HG03025 (cell line): ENCODE measurements at regions not wholly inside any gene's neighbourhood (a gene's known extent, or its start where the extent isn't known, plus 50 kb on each side); places are given as distances from the start of the nearest gene placed in this dataset.
"Not testable (repeated sequence)": the region's sequence is repeated elsewhere in the genome, so short reads cannot be mapped to it uniquely, and the experiment has no call there.

Source experiments
- ATAC-seq: cut with Tn5 transposase; IDR thresholded peaks from one replicate; pipeline ENCODE4 v1.9.1; 2021; ENCODE audit warnings: mild to moderate bottlenecking, moderate library complexity; ENCODE audit not compliant: unreplicated experiment, low FRiP score

DNA sequence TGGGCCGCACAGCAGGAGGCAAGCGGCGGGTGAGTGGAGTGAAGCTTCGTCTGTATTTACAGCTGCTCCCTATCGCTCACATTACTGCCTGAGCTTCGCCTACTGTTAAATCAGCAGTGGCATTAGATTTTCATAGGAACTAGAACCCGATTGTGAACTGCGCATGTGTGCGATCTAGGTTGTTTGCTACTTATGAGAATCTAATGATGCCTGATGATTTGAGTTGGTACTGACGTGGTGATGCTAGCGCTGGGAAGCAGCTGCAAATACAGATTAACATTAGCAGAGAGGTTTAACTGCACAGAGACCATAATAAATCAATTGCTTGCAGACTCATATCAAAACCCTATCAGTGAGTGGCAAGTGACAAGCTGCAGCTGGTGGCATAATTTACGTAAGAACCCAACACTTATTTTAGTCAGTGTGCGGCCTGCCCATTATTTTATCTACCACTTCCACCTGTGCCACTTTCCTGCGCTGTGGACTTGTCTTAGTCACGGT, 133.4 kb upstream of the CDH9 start:
- no peak for ATAC-seq

DNA sequence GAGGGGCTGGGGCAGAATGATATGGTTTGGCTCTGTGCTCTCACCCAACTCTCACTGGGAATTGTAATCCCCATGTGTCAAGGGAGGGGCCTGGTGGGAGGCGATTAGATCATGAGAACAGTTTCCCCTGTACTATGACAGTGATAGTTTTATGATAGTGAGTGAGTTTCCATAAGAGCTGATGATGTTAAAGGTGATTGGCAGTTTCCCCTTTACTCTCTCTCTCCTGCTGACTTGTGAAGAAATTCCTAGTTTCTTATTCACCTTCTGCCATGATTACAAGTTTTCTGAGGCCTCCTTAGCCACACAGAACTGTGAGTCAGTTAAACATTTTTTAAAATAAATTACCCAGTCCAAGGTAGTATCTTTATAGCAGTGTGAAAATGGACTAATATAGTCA, 120.4 kb upstream of the CDH9 start:
- ATAC-seq, result no peak

DNA sequence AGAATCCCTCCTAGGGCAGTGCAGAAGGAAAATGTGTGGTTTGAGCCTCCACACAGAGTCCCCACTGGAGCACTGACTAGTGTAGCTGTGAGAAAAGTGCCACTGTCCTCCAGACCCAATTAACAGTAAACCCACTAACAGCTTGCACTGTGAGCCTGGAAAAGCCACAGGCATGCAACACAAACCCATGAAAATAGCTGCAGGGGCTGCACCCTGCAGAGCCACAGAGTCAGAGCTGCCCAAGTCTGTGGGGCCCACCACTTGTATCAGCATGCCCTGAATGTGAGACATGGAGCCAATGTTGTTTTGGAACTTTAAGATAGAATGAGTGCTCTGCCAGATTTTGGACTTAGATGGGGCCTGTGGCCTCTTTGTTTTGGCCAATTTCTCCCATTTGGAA, 119.8 kb upstream of the CDH9 start:
- no peak for ATAC-seq

DNA sequence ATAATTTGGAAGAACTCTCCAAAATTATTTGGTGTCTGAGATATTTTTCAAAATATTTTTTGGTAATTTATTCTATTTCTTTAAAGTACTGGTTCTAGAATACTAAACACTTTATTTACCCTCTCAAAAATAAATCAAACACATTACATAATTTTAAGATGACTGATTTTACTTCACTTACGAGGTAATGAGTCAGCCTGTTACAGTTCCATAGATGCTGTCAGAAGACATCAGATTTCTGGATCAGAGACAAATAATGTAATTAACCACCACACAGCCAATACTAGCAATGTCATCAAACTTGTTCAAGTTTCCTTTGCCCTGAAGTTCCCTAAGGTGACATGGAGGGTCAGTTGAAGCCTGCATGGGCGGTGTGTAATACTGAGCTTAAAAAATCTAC, 106.1 kb upstream of the CDH9 start:
- ATAC-seq, result no peak

DNA sequence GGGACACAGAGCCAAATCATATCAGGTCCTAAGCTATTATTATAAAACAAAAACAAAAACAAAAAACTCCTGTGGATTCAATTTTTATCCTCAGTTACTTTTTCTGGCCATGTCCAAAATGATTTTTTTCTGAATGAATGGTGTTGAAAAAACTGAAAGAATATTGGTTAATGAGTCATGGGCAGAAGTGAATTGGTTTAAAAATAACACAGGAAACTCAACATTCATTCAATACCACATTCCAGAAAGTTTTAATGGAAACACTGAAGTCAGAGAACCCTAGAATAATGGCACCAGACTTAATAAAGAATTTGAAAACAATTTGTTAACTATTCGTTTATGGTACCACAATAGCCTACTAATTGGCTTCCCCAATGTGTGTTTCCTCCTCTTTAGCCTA, 102.4 kb upstream of the CDH9 start:
- ATAC-seq, result no peak

DNA sequence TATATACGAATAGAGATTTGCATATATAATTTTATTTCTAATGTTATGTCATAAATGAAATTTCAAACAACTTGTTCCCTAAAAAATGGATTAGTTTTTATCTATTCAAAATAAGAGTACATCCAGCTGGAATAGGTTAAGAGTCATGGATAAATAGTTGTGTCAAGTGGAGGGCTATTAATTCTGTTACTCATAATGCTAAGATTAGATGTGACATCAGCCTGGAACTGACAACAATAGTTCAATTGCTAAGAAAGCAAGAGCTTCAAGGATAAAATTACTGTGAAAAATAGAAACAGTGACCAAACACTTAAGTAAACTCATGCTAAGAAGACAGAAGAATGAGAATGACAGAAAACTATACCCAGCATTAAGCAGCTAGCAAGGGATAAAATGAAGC, 92.2 kb upstream of the CDH9 start:
- ATAC-seq, result no peak

DNA sequence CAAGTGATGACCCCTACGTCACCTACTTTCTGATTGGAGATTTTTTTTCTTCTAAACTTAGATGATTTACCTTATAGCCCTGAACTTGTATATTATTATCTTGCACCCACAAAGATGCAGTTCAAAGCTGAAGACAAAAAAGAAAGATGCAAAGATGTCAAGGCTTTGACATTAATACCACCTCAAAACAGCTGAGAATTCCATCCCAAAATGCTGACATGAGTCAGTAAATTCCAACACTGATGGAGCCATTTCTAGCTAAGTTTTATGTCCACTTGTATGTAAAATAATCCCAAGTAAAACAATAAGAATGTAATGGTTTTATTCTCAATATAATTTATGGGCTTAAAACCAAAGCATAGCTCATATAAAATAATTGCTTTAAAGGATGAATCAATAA, 91.5 kb upstream of the CDH9 start:
- ATAC-seq, result no peak

DNA sequence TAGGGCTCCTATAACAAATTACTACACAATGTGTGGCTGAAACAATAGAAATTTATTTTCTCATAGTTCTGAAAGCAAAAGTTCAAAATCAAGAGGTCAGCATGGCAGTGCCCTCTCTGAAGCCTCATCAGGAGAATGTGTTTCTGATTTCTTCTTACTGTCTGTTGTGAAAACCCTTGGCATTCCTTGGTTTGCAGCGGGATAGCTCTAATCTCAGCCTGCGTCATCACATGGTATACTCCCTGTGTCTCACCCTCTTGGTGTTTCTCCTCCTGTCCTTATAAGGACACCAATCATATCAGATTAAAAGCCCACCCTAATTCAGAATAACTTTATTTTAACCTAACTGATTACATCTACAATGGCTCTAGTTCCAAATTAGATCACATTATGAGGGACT, 87.5 kb upstream of the CDH9 start:
- no peak for ATAC-seq

DNA sequence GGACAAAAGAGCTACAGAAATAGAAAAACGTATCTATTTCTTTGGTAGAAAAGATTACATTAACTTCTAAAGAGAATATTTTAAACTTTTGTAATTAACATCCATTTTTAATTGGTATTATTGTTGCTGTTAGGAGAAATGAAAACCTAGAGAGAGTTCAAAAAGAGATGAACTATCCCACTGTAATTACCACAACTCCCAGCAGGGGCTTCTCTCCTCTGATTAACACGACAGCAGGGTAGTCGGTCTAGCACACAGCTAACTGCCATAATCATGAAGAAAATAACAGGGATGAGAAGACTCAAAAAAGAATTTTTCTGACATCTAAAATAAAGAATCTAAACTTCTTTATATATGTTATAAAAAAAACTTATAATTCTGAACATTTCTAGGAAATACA, 86.2 kb upstream of the CDH9 start:
- ATAC-seq, result no peak

DNA sequence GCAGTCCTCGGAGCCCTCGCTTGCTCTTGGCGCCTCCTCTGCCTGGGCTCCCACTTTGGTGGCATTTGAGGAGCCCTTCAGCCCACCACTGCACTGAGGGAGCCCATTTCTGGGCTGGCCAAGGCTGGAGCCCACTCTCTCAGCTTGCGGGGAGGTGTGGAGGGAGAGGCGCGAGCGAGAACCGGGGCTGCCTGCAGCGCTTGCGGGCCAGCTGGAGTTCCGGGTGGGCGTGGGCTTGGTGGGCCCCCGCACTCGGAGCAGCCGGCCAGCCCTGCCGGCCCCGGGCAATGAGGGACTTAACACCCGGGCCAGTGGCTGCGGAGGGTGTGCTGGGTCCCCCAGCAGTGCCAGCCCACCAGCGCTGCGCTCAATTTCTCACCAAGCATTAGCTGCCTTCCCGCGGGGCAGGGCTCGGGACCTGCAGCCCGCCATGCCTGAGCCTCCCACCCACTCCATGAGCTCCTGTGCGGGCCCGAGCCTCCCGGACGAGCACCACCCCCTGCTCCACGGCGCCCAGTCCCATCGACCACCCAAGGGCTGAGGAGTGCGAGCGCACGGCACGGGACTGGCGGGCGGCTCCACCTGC, 81.4 kb upstream of the CDH9 start:
- not testable (repeated sequence) for ATAC-seq

DNA sequence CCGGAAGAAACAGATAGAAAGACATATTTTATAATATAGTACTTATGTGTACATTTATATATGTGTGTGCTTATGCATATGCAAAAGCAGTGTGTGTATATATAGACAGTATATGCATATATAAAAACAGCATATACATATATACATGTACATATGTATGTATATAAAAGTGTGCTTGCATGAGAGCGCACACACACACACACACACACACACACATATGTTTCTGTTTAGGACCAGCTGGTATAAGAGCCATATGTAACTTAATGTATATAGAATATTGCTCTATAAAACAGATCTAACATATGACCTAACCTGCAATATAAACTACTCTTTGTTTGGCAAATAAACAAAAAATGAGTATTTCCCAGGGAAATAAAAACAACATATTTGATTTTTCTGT, 65.1 kb upstream of the CDH9 start:
- no peak for ATAC-seq

DNA sequence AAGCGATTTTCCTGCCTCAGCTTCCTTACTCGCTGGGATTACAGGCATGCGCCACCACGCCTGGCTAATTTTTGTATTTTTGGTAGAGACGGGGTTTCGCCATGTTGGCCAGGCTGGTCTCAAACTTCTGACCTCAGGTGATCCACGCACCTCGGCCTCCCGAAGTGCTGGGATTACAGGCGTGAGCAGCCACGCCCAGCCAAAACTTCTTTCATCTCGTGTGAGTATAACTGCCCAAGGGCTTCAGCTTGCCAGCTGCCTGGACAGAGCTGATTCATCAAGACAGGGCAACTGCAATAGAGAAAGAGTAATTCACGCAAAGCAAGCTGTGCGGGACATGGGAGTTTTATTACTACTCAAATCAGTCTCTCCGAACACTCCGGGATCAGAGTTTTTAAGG, 57.4 kb upstream of the CDH9 start:
- ATAC-seq, result not testable (repeated sequence)

DNA sequence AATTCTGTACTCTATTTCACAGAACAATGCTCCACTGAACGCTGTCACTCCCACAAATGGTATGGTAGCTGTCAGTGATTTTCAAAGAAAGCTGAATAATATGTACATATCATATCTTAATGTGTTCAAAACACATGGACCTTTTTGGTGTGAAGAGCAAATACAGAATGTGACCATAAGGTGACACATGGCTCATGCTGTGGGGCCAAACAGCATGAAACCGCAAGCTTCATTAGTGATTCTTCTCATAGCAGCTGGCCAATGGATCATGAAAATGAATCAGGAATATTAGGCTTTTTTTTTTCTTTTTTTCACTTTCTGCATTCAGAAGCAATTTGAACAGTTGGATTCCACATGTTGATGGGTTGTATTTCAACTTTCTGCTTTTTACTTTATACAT, 54.9 kb upstream of the CDH9 start:
- ATAC-seq, result no peak

DNA sequence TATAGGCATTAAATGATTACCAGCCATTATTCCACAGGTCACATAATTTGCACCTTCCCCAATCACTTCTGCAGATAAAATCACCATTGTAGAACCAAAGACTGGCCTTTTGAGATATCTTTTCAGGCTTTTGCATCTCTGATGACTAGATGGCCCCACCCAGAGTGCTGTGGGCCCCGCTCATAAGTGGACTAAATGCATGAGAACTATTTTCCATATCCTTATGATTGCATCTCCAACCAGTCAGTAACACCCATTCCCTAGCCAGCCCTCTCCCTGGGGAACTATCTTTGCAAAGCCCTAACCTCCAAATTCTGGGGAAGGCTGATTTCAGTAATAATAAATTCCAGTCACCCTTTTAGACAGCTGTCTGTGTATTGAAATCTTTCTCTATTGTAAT, 53.5 kb upstream of the CDH9 start:
- ATAC-seq, result no peak

DNA sequence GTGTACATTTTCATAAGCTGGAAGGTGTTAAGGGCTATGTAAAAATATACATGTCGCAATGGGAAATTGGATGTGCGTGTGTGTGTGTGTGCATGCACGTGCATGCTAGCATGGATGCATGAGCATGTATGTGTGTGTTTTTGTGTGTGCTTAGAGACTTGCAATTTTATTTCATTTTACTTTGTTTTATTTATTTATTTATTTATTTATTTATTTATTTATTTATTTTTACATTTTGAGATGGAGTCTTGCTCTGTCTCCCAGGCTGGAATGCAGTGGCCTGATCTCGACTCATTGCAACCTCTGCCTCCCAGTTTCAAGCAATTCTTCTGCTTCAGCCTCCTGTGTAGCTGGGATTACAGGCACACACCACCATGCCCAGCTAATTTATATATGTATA, 50.4 kb upstream of the CDH9 start:
- ATAC-seq, result not testable (repeated sequence)
